Osteoblast (primary cell): ENCODE measurements at regions not wholly inside any gene's neighbourhood (a gene's known extent, or its start where the extent isn't known, plus 50 kb on each side); places are given as distances from the start of the nearest gene placed in this dataset.

ENCODE experiments used
- DNase-seq: peaks from one replicate; pipeline ENCODE4 v3.0.0; 2011; ENCODE audit warnings: low spot score, mixed read lengths; ENCODE audit not compliant: insufficient read length; ENCODE audit errors: missing footprints
- H2AFZ ChIP-seq: 2 replicates; pipeline ENCODE4 v1.6.0; 2011; ENCODE audit warnings: mild to moderate bottlenecking, low read length
- H3K27ac ChIP-seq: 2 replicates; pipeline ENCODE4 v1.5.1; 2011; ENCODE audit warnings: mild to moderate bottlenecking, low read depth, low read length, moderate library complexity
- H3K27me3 ChIP-seq: 2 replicates; pipeline ENCODE4 v1.6.0; 2012; ENCODE audit warnings: mild to moderate bottlenecking, control low read depth, inconsistent platforms, low read length, moderate library complexity; ENCODE audit not compliant: insufficient read depth
- H3K36me3 ChIP-seq: 2 replicates; pipeline ENCODE4 v1.5.1; 2011; ENCODE audit warnings: mild to moderate bottlenecking, low read length, control low read depth, moderate library complexity; ENCODE audit not compliant: insufficient read depth
- H3K4me1 ChIP-seq: 2 replicates; pipeline ENCODE4 v1.5.1; 2011; ENCODE audit warnings: mild to moderate bottlenecking, low read length, control low read depth, moderate library complexity; ENCODE audit not compliant: insufficient read depth
- H3K4me2 ChIP-seq: 2 replicates; pipeline ENCODE4 v1.6.0; 2011; ENCODE audit warnings: mild to moderate bottlenecking, low read length; ENCODE audit not compliant: insufficient read depth
- H3K4me3 ChIP-seq: fragments of 200-600 bp; sonication (generic); 3 replicates; pipeline ENCODE4 v1.5.1; 2012; ENCODE audit warnings: mild to moderate bottlenecking, low read length, inconsistent platforms; ENCODE audit not compliant: insufficient read depth
- H3K79me2 ChIP-seq: 2 replicates; pipeline ENCODE4 v1.6.0; 2012; ENCODE audit warnings: mild to moderate bottlenecking, low read length, control low read depth, inconsistent platforms; ENCODE audit not compliant: insufficient read depth
- H3K9me3 ChIP-seq: 2 replicates; pipeline ENCODE4 v1.5.1; 2011; ENCODE audit warnings: low read depth, low read length, control low read depth
- H4K20me1 ChIP-seq: 2 replicates; pipeline ENCODE4 v1.6.0; 2012; ENCODE audit warnings: mild to moderate bottlenecking, low read length, control low read depth; ENCODE audit not compliant: insufficient read depth
- CTCF ChIP-seq: IDR thresholded peaks from 2 replicates; pipeline ENCODE4 v1.5.1; 2011; ENCODE audit warnings: mild to moderate bottlenecking, low read depth, low read length, moderate library complexity; ENCODE audit errors: extremely low read depth

- H3K4me2 ChIP-seq, result no peak overlapping the region
- no peaks in the 10 kb centered on the region for H4K20me1 ChIP-seq
Measured at GRCh38 chr4:132276185-132276584, 872.9 kb upstream of the PCDH10 start.

GRCh38 chr4:132276989-132277388 lies 872.1 kb upstream of the PCDH10 start:
- no peaks in the 10 kb centered on the region for H3K79me2 ChIP-seq
- no peak overlapping the region for H3K4me3 ChIP-seq
- H2AFZ ChIP-seq, result no peak overlapping the region
- no peaks in the 10 kb centered on the region for H3K36me3 ChIP-seq
- TF ChIP-seq CTCF, result no peak
- no peak for DNase-seq
- no peaks in the 10 kb centered on the region for H3K4me1 ChIP-seq
- no peaks in the 10 kb centered on the region for H3K9me3 ChIP-seq
- H3K27me3 ChIP-seq, result no peaks in the 10 kb centered on the region
- no peak overlapping the region for H3K4me2 ChIP-seq
- H4K20me1 ChIP-seq, result no peaks in the 10 kb centered on the region
- H3K27ac ChIP-seq, result no peak overlapping the region

More at GRCh38 chr4:132276185-132276584, 872.9 kb upstream of the PCDH10 start:
- Histone ChIP-seq H3K36me3 (no peaks in the 10 kb centered on the region), H3K27ac (no peak overlapping the region), H3K4me3 (no peak overlapping the region), H2AFZ (no peak overlapping the region), H3K9me3 (no peaks in the 10 kb centered on the region), H3K4me1 (no peaks in the 10 kb centered on the region), H3K79me2 (no peaks in the 10 kb centered on the region), H3K27me3 (no peaks in the 10 kb centered on the region)
- TF ChIP-seq CTCF, result no peak
- no peak for DNase-seq

- Histone ChIP-seq H2AFZ (no peak overlapping the region), H4K20me1 (no peaks in the 10 kb centered on the region)
Measured at GRCh38 chr4:132281733-132282132, 867.4 kb upstream of the PCDH10 start.

GRCh38 chr4:132284910-132285426 lies 864.1 kb upstream of the PCDH10 start:
- no peak overlapping the region for H3K27ac ChIP-seq
- no peaks in the 10 kb centered on the region for H3K4me1 ChIP-seq
- H3K79me2 ChIP-seq, result no peaks in the 10 kb centered on the region
- no peak overlapping the region for H3K4me2 ChIP-seq
- DNase-seq, result no peak
- H3K36me3 ChIP-seq, result no peaks in the 10 kb centered on the region
- no peak overlapping the region for H3K4me3 ChIP-seq
- H3K9me3 ChIP-seq, result peaks cover 4% of the 10 kb centered on the region
- H2AFZ ChIP-seq, result no peak overlapping the region
- TF ChIP-seq CTCF, result no peak
- H4K20me1 ChIP-seq, result no peaks in the 10 kb centered on the region
- H3K27me3 ChIP-seq, result no peaks in the 10 kb centered on the region

More at GRCh38 chr4:132281733-132282132, 867.4 kb upstream of the PCDH10 start:
- H3K4me2 ChIP-seq, result no peak overlapping the region
- no peak for TF ChIP-seq CTCF
- no peak overlapping the region for H3K4me3 ChIP-seq
- no peak overlapping the region for H3K27ac ChIP-seq
- H3K27me3 ChIP-seq, result no peaks in the 10 kb centered on the region
- no peak for DNase-seq
- peaks cover 4% of the 10 kb centered on the region for H3K9me3 ChIP-seq
- no peaks in the 10 kb centered on the region for H3K79me2 ChIP-seq
- H3K4me1 ChIP-seq, result no peaks in the 10 kb centered on the region
- H3K36me3 ChIP-seq, result no peaks in the 10 kb centered on the region
